GM21825 (cell line): ENCODE measurements at regions not wholly inside any gene's neighbourhood (a gene's known extent, or its start where the extent isn't known, plus 50 kb on each side); places are given as distances from the start of the nearest gene placed in this dataset.

Experiments
- ATAC-seq: cut with Tn5 transposase; IDR thresholded peaks from one replicate; pipeline ENCODE4 v1.9.1; 2021; ENCODE audit warnings: mild to moderate bottlenecking, moderate library complexity; ENCODE audit not compliant: unreplicated experiment

DNA sequence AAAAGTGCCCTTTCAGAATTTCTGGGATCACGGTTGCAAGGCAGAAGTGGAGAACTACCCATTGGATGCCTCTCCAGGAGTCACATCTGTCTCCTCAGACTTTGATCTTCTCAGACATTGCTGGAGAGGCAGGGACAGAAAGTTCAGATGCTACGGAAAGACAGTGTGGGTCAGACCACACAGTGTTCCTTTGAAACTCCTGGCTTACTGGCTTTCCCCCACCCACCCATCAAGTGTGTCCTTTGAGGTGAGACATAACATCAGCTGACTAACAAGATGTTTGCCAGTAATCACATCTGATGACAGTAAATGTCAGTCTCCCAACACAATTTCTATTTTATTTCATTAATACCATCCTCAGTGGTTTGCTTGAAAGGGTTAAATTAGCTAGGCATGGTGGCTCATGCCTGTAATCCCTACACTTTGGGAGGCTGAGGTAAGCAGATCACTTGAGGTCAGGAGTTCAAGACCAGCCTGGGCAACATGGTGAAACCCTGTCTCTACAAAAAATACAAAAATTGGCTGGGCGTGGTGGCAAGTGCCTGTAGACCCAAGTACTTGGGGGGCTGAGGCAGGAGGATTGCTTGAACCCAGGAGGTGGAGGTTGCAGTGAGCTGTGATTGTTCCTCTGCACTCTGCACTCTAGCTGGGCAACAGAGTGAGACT, 67.2 kb upstream of the SNX9 start:
- no peak for ATAC-seq

DNA sequence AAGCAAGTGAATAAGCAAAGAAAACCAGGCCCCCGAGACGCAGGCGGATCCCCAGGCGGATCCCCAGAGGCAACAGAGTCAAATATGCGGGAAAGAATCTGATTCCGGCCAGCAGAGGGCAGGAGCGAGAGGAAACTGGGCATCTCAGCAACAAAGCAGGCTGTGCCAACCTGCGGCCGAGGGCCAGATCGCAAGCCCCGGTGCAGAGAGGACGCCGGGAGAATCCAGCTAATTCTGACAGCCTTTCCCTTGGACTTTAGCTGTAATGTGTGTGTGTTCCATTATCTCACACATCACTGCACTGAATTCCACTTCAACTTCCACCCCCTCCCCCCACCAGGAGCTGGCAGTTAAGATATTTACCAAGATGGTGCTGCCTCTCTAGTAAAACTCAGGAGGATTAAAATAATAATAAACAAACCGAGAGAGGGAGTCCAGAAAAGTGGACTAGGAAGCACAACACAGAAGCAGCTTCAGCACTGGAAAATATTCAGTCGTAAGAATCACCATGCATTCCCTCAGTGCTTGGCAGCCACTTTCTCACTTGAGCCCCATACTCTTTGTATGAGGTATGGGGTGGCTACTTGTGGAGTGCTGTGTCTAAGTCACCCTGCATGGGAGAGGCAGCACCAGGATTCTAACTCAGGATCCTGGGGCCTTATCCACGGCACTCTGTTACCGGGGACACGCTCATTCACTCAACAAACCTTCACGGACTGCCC, 66.2 kb upstream of the SNX9 start:
- ATAC-seq = no peak

DNA sequence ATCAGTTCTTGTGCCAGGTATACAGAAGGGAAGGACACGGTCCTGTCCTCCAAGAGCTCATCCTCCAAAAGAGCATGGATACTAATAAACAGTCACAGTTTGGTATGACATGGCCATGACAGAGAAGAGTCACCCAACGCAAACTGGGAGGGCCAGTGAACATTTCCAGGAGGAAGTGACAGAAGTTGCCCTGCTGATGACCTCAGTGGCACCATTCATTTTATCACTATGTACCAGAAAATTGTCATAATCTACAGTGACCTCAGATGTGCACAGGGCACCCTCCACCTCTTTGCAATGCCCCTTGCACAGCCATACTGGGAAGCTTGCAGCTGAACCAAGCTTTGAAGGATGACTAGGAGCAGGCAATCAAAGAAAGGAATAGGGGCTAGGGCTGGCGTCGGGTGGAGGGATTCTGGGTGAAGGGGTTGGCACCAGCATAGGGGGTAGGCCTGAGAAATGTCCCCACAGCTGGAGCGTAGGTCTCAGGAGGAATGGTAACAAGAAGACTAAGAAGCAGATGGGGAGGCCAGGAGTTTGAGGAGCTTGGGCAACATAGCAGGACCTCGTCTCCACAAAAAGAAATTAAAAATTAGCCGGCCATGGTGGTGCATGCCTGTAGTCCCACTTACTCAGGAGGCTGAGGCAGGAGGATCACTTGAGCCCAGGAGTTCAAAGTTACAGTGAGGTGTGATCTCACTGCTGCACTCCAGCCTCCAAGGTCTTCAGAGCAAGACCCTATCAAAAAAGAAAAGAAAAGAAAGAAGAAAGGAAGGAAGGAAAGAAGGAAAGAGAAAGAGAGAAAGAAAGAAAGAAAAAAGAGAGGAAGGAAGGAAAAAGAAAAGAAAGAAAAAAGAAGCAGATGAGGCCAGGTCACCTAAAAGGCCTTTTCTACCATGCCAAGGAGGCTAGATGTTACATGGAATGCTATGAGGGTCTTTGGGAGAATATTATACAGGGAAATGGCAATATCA, 65.3 kb upstream of the SNX9 start:
- ATAC-seq = no peak

DNA sequence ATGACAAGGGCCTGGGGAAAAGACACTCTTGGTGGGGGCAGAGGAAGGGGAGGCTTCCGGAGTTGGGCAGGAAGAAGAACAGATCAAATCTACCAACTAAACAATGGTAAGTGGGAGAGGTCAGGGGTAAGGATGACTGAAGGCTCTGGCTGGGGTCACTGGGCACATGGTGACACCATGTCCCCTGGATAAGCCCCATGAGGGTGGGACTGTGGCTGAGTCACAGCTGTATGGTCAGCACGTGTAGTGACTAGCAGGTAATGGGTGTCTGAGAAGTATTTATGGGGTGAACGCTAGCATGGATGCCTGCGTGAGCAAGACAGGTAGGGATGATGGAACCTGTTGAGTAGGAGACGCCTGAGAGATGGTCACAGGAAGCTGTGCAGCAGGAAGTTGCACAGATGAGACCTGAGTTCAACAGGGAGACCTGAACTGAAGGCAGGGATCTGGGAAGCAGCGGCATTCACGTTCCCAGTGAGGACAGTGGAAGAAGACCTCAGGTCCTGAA, 64.5 kb upstream of the SNX9 start:
- no peak for ATAC-seq

DNA sequence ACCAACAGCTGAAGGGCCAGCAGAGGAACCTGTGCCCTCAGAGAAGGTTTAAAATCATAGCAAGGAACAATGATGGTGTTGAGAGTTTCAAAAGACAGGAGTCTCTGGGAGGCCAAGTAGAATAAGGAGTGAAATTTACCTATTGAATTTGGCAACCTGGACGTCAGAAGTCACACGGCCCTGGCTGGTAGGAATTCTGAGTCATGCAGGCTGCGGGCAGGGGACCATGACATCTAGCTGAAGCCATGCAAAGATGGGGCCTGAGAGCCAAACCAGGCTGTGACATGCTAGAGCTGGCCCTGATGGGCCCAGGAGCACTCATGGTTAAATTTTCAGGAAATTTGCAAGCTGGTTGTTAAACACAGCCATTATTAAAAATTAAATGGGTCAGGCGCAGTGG, 64.0 kb upstream of the SNX9 start:
- no peak for ATAC-seq

DNA sequence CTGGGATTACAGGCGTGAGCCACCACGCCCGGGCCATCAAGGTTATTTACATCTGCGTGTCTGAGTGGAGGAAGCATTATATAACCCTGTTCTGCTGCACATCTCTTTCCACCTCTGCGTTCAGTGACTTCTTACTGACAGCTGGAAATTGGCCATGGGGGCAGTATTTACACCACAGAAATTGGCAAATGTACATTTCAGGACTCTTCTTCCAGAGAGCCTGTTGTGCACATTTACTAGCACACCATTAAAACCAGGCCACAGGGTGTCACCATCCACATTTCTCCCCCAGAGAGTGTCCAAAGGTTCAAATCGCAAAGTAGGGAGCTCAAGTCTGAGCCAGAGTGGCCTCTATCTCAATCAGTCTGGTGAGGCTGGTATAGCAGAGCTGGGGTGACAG, 62.9 kb upstream of the SNX9 start:
- ATAC-seq = no peak

DNA sequence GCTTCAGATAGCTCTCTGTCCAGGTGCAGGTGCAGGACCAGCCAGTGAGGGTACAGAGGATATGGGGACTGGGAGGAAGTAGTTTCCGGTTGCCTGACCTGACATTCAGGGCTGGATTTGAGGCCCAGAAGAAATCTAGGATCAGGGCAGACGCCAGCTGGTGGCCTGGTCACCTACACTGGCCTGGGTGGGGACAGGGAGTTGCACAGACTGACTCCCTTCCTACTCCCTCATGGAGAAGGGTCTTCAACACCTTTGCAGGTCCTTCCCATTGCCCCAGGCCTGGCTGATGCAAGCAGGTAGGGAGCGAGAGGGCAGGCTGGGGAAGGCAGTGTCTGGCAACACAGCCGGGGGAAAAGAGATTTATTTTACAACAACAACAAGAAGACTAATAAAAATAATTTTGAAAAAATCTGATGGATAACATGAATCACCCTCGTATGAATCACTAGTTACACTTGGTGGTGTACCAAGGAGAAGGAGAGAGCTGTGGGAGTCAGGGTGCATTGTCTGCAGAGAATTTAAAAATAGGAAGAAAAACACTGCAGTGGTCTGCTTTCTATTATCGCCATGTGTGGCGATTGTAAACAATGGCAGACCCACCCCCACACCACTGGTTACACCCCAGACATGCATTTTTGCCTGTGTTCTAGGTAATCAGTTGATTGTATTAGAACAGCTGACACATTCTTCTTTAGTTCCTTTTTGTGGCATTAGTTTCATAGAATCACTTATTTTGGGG, 62.3 kb upstream of the SNX9 start:
- ATAC-seq = peak; percentile 5

DNA sequence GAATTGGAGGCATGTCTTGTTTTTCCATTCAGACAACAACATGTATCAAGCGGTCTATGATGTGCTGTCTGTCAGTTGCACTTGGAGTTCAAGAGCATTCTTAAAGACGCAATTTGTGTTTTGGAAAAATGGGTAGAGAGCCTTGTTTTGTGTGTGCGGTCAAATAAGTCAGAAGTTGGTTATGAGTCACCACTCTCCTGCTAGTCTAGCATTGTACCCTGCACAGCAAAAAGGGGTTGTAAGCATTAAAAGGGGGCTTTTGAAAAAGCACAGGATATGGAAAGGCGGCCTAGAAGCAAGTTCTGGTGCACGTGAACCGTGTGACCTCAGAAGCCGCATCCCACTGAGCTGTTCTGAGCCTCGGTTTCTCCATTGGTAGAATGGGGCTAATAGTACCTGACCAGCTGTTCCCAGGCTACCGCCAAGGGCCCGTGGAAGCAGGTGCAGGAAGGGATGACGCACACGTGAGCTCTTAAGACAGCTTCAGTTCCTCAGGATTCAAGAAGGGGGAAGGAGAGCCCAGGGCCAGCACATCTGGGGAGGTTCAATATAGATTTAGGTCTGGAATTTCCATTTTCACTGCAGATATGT, 61.6 kb upstream of the SNX9 start:
- peak; percentile 37 for ATAC-seq

DNA sequence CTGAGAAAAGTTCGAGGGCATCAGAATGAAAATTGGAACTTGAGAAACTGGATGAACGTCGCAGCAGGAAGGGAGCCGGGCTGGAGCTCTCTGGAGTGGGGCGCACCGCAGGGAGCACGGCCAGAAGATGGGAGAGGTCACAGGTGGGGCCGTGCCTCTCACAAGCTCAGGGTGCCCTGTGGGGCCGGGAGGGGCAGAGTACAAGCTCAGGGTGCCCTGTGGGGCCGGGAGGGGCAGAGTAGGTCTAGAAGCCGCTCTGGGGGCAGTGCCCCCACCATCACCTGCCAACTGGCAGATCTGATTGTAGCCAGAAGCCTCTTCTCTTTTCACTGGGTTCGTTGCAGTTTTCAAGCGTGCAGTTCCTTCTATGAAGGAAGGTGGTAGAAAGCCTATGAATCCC, 61.1 kb upstream of the SNX9 start:
- ATAC-seq = no peak

DNA sequence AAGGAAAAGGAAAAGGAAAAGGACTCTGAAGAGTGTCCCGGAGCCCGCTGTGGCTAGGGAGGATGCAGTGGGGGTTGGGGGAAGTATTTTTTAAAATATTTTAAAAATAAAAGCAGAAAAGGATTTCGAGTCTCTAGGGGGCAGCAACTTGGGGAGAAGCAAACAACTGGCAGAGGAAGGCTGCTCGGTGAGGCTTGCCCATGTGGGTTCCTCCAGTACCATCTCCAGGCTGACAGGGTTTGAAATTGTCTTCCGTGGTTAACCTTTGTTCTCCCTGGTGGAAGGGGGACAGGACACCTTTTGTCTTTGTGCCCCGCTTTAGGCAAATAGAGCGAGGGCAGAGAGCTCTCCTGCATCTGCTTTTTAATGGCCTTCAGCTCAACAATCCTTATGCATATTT, 60.4 kb upstream of the SNX9 start:
- no peak for ATAC-seq

DNA sequence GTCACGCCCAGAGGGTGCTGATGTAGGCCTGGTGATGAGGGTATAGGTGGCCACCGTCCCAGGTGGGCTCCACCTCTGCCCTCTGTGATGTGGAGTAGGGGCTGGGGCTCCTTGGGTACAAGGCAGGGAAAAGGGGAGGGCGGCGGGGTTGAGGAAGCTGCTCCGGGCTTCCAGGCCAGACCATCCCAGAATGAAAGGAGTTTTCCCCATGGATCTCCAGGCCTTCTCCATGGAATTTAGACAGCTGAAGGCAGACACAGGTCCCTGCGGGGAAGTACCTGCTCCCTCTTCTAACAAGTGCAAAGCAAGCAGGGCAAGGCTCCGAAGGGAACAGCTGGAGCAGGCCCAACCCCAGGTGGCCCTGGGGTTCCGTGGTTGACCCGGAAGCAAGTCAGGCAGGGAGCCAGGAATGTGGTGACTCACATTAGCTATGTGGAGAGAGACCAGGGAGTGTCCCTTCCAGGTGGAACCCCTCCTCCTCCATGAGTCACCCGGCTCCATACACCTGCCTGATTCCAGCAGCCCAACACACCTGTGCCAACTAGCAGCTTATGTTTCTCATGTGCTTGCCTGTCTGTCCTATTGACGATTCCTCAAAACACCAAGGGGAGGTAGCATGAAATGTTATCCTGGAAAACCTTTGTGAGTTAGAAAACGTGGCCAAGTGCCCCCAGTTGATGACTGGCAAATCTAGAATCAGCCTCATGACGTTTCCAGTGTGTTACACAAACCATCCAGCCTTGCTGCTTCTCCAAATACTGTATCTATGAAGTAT, 59.7 kb upstream of the SNX9 start:
- no peak for ATAC-seq

DNA sequence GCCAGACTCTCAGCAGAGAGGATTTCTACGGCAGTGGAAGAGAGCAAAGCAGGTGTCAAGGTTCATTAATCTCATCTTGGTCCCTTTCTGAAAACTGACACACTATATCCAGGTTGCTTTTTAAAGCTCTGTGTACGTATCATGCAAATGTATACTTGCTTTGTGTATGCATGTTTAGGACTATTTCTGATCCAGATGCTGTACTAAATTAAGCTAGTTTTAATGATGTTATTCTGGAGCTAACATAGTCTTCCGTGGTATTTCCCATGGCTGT, 59.2 kb upstream of the SNX9 start:
- ATAC-seq = no peak

DNA sequence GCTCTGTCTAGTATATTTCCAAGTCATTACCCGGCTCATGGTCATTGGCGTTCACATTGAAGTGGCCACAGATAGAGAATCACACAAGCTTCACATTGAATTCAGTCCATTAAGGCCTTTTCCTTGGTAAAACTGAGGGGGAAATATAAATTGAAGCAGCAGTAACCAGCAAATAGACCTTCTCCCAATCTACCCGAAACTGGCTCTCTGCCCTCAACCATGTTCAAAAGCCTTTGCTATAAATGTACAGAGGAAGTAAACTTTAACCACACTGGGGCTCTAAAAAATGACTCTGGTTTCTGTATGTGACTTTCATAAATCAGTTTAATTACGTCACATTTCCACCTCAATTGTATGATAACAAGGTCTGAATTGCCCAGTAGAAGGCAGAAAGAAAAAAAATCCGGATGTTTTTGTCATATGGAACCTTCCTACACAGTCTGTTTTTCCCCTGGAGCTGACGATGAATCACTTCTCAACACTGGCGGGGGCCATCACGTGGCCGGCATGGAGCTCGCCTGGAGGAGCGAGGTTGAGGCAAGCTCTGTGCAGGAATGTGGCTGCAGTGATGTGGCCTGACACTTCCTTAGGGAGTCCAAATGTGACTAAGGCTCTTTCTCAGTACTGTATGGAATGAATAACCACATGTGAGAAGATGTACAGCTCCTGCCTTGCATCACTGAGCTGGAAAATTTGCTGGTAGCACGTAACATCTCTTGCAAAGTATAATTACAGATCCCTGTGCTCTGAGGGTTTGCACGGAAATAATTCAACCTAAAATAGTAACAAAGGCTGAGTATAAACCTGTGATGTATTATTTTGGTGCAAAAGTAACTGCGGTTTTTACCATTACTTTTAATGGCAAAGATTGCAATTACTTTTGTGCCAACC, 58.6 kb upstream of the SNX9 start:
- ATAC-seq = peak; percentile 47

DNA sequence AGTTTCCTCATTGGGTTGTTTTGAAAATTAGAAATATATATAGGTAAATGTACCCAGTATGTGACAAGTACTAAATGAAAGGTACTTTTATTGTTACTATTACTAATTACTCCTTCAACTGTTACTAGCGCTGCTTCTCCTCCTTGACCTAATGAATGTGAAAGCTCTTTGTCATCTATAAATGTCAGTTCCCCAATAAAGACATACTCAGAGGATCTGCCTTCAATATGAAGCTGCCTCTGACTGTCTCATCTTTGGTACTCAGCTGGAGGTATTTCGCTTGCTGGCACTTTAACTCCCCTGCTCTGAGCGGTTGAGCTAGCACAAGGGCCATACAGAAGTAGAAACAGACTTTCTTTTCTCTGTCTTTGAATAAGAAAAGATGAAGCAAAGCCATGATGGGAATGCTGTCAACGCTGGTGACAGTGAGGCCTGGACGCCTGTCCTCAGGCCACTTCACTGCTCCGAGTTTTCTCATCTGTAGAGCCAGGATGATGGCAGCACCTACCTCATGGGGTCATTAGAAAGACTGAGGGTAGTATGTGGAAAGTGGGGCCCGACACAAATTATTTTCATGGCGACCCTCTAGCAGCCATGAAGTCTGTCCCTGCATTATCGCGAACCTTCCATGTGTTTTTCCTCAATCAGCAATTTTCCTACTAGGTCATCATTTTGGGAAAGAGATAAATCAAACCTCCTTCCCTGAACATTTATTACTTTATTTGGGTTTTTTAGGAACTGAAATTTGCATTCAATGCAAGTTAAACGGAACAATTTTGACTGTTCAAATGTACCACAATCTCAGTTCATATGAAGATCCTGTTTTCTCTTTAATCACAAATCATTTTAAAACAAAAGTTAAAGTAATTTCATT, 55.9 kb upstream of the SNX9 start:
- no peak for ATAC-seq

DNA sequence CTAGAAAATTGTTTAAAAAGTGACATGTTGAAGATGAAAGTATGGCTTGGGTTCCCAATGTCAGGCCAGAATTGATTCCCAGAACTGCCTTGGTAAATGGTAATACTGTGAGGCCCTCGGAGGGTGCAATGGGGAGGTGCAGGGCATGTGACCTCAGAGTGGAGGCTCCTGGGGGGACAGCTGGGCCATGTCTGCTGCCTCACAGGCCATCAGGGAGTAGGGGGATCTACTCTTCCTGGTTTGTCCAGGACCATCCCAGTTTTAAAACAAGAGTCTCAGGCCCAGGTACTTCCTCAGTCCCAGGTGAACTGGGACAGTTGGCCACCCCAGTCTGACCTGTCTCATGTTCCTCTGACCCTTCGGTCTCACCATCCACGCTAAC, 55.3 kb upstream of the SNX9 start:
- no peak for ATAC-seq

DNA sequence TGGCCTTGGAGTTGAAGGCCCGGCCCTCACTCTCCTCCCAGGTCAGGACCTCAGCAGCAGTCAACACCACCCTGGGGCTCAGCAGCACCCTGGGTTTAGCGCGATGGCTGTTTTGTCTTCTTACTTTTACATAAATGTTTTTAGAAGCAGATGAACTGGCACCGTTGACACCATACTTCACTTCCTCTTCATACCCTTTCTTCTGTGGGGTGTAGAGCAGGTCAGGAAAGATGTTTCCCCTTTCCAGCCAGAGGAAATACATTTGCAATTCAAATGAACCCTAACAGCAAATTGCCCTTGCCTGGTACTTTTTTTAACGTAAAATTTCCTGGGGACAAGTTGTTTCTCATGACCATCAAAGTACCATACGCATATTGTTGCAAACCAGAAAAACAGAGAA, 54.7 kb upstream of the SNX9 start:
- ATAC-seq = no peak

DNA sequence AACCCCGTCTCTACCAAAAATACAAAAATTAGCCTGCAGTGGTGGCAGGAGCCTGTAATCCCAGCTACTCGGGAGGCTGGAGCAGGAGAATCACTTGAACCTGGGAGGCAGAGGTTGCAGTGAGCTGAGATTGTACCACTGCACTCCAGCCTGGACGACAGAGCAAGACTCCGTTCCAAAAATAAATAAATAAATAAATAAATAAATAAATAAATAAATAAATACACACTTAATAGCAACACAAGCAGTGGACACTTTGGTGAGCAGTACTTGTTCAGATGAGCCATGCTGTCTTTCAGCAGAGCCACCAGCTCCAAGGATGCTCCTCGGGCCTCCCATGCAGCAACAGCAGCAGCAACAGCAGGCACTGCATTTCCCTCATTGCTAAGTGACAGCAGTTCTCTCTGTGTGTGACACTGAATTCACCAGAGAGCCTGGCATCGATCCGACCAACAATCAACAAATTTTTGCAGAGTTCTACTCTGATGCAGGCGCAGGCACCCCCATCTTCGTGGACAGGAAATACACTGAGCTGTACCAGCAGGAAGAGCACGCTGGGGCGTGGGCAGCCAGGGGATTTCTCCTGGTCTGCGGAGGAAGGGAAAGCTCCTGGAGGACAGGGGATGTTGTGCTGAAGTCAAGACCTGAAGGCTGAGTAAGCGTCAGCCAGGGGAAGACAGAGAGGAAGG, 54.0 kb upstream of the SNX9 start:
- no peak for ATAC-seq
